Hepatocyte (in vitro differentiated cells): ENCODE measurements at regions not wholly inside any gene's neighbourhood (a gene's known extent, or its start where the extent isn't known, plus 50 kb on each side); places are given as distances from the start of the nearest gene placed in this dataset.
"Not testable (repeated sequence)": the region's sequence is repeated elsewhere in the genome, so short reads cannot be mapped to it uniquely, and the experiment has no call there.

Experiments used
- DNase-seq: peaks from one replicate; pipeline ENCODE4 v3.0.0-alpha.2; 2016; ENCODE audit warnings: low spot score
- H2AFZ ChIP-seq: fragments of 200-600 bp; sonication (generic); 2 replicates; pipeline ENCODE4 v1.6.0; 2016; ENCODE audit warnings: antibody characterized with exemption, mild to moderate bottlenecking
- H3K27ac ChIP-seq: fragments of 200-600 bp; sonication (generic); 2 replicates; pipeline ENCODE4 v1.5.1; 2016; ENCODE audit warnings: mild to moderate bottlenecking
- H3K27me3 ChIP-seq: fragments of 200-600 bp; sonication (generic); 2 replicates; pipeline ENCODE4 v1.6.1; 2016
- H3K36me3 ChIP-seq: fragments of 200-600 bp; sonication (generic); replicated peaks from 2 replicates; pipeline ENCODE4 v1.5.1; 2016; ENCODE audit warnings: low read depth; ENCODE audit not compliant: insufficient read depth
- H3K4me1 ChIP-seq: fragments of 200-600 bp; sonication (generic); 2 replicates; pipeline ENCODE4 v1.5.1; 2016; ENCODE audit warnings: mild to moderate bottlenecking, moderate library complexity; ENCODE audit not compliant: insufficient read depth
- H3K4me2 ChIP-seq: fragments of 200-600 bp; sonication (generic); 2 replicates; pipeline ENCODE4 v1.6.0; 2016
- H3K4me3 ChIP-seq: fragments of 200-600 bp; sonication (generic); 2 replicates; pipeline ENCODE4 v1.5.1; 2016; ENCODE audit warnings: mild to moderate bottlenecking
- H3K79me2 ChIP-seq: fragments of 200-600 bp; sonication (generic); 2 replicates; pipeline ENCODE4 v1.6.0; 2017; ENCODE audit warnings: mild to moderate bottlenecking
- H3K9me2 ChIP-seq: fragments of 200-600 bp; sonication (generic); replicated peaks from 2 replicates; pipeline ENCODE4 v1.6.0; 2017; ENCODE audit warnings: mild to moderate bottlenecking; ENCODE audit not compliant: insufficient read depth
- H3K9me3 ChIP-seq: fragments of 200-600 bp; sonication (generic); 2 replicates; pipeline ENCODE4 v1.5.1; 2016; ENCODE audit warnings: low read depth, mild to moderate bottlenecking
- H4K20me1 ChIP-seq: fragments of 200-600 bp; sonication (generic); 2 replicates; pipeline ENCODE4 v1.6.0; 2016; ENCODE audit warnings: mild to moderate bottlenecking; ENCODE audit not compliant: insufficient read depth, poor library complexity, severe bottlenecking
- CTCF ChIP-seq: fragments of 200-600 bp; sonication (generic); IDR thresholded peaks from 2 replicates; pipeline ENCODE4 v1.5.1; 2016; ENCODE audit warnings: antibody characterized with exemption, mild to moderate bottlenecking; ENCODE audit not compliant: poor library complexity
- EZH2 ChIP-seq: fragments of 200-600 bp; sonication (generic); IDR thresholded peaks from 2 replicates; pipeline ENCODE4 v1.6.1; 2016; ENCODE audit warnings: antibody characterized with exemption, mild to moderate bottlenecking, borderline replicate concordance
- EZH2phosphoT487 ChIP-seq: fragments of 200-600 bp; sonication (generic); IDR thresholded peaks from one replicate; pipeline ENCODE4 v1.6.1; 2018; ENCODE audit warnings: antibody characterized with exemption, mild to moderate bottlenecking, low read depth, moderate library complexity; ENCODE audit not compliant: unreplicated experiment, severe bottlenecking
- WGBS: methylation state at CpG from one replicate; pipeline ENCODE4 v1.1.6; 2016; ENCODE audit warnings: low lambda C conversion rate; ENCODE audit errors: missing lambda C conversion rate; 5-methylcytosine and 5-hydroxymethylcytosine counted together

- Histone ChIP-seq H3K27ac (no peak overlapping the region), H3K9me3 (no peaks in the 10 kb centered on the region), H3K9me2 (no peaks in the 10 kb centered on the region), H4K20me1 (no peaks in the 10 kb centered on the region), H3K79me2 (no peaks in the 10 kb centered on the region), H3K4me1 (no peaks in the 10 kb centered on the region), H3K36me3 (no peaks in the 10 kb centered on the region), H2AFZ (no peak overlapping the region), H3K4me2 (no peak overlapping the region), H3K27me3 (no peaks in the 10 kb centered on the region), H3K4me3 (no peak overlapping the region)
- no peak for DNase-seq
- TF ChIP-seq EZH2 = no peak
- TF ChIP-seq EZH2phosphoT487 = no peak
- TF ChIP-seq CTCF = no peak
- 31% methylated on average over 6 of the region's 6 CpGs for WGBS
Measured at GRCh38 chr7:23895666-23896096, 185.7 kb downstream of the STK31 start.

GRCh38 chr7:23898619-23899018, 188.6 kb downstream of the STK31 start:
- no peak overlapping the region for H3K27ac ChIP-seq
- no peak overlapping the region for H2AFZ ChIP-seq
- H3K4me3 ChIP-seq = no peak overlapping the region
- H4K20me1 ChIP-seq = no peaks in the 10 kb centered on the region
- no peaks in the 10 kb centered on the region for H3K27me3 ChIP-seq
- no peaks in the 10 kb centered on the region for H3K36me3 ChIP-seq
- no peak for TF ChIP-seq EZH2
- no peak for TF ChIP-seq CTCF
- no peak for TF ChIP-seq EZH2phosphoT487
- H3K4me2 ChIP-seq = no peak overlapping the region
- no peaks in the 10 kb centered on the region for H3K9me2 ChIP-seq
- no peaks in the 10 kb centered on the region for H3K79me2 ChIP-seq
- no peaks in the 10 kb centered on the region for H3K4me1 ChIP-seq
- no peaks in the 10 kb centered on the region for H3K9me3 ChIP-seq
- no peak for DNase-seq

GRCh38 chr7:23904901-23905300, 194.9 kb downstream of the STK31 start:
- not testable (repeated sequence) for H3K9me3 ChIP-seq, H3K27me3 ChIP-seq, H3K79me2 ChIP-seq, H3K36me3 ChIP-seq, DNase-seq, H4K20me1 ChIP-seq, H3K4me1 ChIP-seq, H3K27ac ChIP-seq, H2AFZ ChIP-seq, H3K9me2 ChIP-seq, H3K4me2 ChIP-seq, H3K4me3 ChIP-seq
- 97% methylated on average over 29 of the region's 30 CpGs for WGBS

- Histone ChIP-seq H3K27me3 (no peaks in the 10 kb centered on the region), H3K27ac (no peak overlapping the region), H3K4me1 (no peaks in the 10 kb centered on the region), H3K9me2 (no peaks in the 10 kb centered on the region), H3K79me2 (no peaks in the 10 kb centered on the region), H3K4me3 (no peak overlapping the region), H3K36me3 (no peaks in the 10 kb centered on the region), H3K4me2 (no peak overlapping the region), H3K9me3 (no peaks in the 10 kb centered on the region), H4K20me1 (no peaks in the 10 kb centered on the region), H2AFZ (no peak overlapping the region)
- no peak for DNase-seq
- 38% methylated on average over 2 of the region's 2 CpGs for WGBS
- TF ChIP-seq EZH2 (no peak), CTCF (no peak), EZH2phosphoT487 (no peak)
Measured at GRCh38 chr7:23907012-23907411, 197.0 kb downstream of the STK31 start.
